T-helper 2 cell treated with Interferon-gamma antibody and Interleukin-4, amounts not matched to agents 100 ng/mL and 5 ng/mL, for 36 hours (primary cell): ENCODE measurements at regions not wholly inside any gene's neighbourhood (a gene's known extent, or its start where the extent isn't known, plus 50 kb on each side); places are given as distances from the start of the nearest gene placed in this dataset.
"Not testable (repeated sequence)": the region's sequence is repeated elsewhere in the genome, so short reads cannot be mapped to it uniquely, and the experiment has no call there.

Experiments
- intact Hi-C: fragments of 100-400 bp; cut with micrococcal nuclease; formaldehyde crosslinking; loops from one replicate; pipeline ENCODE4 v1.15.1; 2023

- intact Hi-C loops, result no loop called here
Observed at GRCh38 chr2:7732497-7732896, 815.3 kb downstream of the RNF144A start.

- intact Hi-C loops, result no loop called here
Observed at GRCh38 chr2:7736646-7737305, 819.6 kb downstream of the RNF144A start.

- intact Hi-C loops, result no loop called here
Observed at GRCh38 chr2:7738596-7738995, 821.4 kb downstream of the RNF144A start.

DNA sequence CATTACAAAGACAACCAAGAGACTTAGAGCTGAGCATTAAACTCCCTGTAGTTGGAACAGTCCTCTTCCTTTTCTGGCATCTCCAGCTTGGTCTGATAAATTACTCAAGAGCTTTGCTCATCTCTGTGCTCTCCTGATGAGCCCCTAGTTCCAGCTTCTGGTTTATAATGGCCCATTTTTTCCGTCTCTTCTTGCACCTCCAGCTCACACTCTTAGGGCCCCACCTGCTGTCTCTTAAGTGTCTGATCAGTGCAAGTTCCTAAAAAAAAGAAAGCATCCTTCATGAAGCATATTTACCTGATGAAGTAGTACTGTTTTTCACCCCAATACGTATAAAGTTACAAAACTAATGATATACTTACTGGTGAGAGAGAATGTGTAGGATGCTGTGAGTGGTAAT, 822.9 kb downstream of the RNF144A start:
- intact Hi-C loops, result no loop called here

DNA sequence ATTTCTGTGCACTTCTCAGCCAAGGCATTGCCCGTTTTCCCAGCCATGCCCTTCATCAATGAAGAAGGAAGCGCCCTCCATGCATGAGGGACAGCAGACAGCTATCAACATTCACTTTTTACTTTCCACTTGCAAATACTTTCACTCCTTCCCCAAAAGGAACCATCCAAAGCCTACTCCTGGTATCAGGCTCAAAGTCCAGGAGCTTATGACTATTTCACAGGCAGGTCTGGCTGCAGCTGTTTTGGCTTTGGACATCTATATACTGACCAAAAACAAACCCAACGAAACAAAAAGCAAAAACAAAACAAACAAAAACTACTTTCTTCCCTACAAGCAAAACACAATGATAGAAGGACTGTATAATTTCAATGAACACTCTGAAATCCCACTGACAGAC, 825.1 kb downstream of the RNF144A start:
- intact Hi-C loops, result no loop called here

DNA sequence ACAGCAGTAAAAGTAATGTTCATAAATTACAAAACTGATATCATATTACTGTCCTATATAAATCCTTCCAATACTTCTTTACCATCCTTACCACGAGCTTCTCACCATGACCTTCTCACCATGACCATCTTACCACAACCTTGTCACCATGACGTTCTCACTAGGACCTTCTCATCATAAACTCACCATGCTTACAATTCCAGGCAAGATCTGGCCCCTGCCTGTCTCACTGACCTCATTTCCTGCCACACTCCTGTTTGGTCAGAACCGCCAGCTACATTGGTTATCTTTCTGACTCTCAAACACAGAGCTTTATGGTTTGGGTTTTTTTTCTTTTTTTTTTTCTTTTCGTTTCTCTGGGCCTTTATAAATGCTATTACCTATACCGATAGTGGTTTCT, 827.6 kb downstream of the RNF144A start:
- intact Hi-C loops, result no loop called here

DNA sequence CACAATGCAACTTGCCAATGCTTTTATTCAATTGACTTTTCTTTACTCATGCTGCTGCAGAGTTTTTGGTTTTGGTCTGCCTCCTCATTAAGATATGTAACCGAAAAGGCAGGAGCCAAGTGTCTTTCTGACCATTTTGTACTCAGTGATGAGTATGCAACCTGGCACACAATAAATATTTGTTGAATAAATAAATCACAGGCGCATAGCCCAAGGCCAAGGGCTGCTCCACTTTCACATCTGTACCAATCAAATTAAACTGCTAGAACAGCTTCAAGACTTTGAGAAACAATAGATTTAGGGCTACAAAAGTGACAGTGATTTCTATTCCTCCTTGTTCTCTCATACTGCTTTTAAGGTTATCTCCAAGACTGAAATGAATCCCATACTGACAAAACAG, 828.2 kb downstream of the RNF144A start:
- intact Hi-C loops, result no loop called here

DNA sequence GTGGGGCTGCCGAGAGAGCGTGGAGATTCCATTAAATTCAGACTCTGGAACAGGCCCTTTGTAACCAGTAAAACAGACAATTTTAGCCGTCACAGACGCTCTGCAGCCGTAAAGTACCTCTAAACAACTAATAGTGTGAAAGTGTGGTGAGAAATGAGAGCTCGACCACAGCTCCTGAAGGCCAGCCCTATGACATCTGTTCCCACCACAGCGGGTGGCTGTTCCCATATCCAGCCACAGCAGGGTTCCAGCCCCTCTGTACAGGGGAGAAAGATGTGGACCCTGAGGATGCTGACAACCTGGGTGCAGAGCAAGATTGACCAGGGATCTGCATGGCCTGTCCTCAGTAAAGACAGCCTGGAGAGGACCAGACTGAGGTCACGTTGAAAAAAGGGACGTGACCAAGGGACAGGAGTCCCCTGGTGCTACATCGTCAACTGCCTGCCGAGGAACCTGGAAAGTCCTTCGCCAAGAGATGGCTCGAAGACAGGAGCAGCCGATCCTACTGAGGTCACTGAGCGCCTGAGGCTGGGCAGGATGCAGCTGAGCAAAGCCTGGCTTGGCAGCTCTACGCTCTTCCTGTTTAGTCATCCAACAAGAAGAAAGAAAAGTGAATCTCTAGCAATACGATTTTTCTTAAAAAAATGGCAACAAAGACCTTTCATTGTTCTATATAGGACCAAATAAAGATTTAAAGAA, 831.7 kb downstream of the RNF144A start:
- intact Hi-C loops, result no loop called here

- intact Hi-C loops, result no loop called here
Observed at GRCh38 chr2:7749895-7750559, 832.8 kb downstream of the RNF144A start.

- intact Hi-C loops, result no loop called here
Observed at GRCh38 chr2:7752291-7752690, 835.1 kb downstream of the RNF144A start.

- intact Hi-C loops, result no loop called here
Observed at GRCh38 chr2:7753777-7754176, 836.6 kb downstream of the RNF144A start.

GRCh38 chr2:7755879-7756278, 838.7 kb downstream of the RNF144A start:
- intact Hi-C loops, result no loop called here

- intact Hi-C loops, result no loop called here
Observed at GRCh38 chr2:7758073-7758759, 841.0 kb downstream of the RNF144A start.

DNA sequence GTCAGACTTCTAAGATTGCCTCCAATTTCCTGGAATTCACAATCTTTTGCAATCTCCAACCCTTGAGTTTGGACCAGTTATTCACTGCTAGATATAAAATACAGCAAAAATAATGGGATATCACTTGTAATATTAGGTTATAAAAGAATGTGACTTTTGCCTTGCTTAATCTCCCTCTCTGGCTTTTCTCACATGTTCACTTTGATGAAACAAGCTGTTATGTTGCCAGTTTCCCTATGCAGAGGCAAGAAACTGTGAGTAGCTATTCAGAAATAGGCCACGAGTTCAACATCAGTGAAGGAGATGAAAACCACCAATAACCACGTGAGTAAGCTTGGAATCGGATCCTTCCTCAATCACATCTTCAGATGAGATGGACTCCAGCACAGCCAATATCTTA, 842.7 kb downstream of the RNF144A start:
- intact Hi-C loops, result no loop called here

- intact Hi-C loops, result not testable (repeated sequence)
Observed at GRCh38 chr2:7763418-7763817, 846.2 kb downstream of the RNF144A start.

DNA sequence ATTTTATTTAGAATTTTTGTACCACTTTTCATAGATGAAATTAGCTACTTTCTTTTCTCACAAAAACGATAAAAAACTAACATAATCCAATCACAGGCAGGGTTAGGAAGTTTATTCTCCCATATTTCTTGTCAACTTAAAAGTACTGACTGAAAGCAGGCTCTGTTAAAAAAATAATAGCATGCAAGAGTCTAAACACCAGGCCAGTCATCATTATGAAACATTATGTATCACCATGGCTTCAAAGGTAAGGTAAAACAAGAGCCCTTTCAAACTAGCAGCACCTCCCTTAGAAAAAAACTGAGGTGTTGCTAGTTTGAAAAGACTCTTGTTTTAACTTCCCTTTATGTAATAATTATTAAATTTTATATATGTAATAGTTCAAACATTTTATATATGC, 848.0 kb downstream of the RNF144A start:
- intact Hi-C loops, result no loop called here

DNA sequence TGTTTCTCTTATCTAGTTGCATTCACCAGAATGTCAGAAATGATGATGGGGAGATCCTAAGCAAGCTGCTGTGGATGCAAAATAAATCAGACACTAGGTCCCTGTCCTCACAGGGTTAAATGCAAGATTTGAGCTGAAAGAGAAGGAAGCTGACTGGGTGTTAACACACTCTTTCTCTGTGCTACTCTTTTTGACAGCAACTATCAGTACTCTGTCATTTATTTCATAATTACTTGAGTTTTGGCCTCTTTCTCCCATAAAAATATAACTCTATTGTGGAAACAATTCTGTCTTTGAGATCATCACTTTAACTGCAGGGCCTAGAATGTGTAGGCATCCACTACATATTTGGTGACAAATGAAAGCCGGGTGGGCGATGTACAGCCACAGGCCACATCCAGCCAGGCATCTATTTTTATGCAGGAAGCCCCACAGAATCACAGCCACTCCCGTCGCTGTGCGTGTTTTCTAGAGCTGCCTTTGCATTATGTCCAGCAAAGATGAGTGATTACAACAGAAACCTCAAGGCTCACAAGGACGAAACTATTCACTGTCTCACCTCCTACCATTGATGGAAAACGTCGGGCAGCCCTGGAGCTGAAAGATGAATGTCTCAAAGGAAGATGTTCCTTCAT, 849.0 kb downstream of the RNF144A start:
- intact Hi-C loops, result no loop called here

DNA sequence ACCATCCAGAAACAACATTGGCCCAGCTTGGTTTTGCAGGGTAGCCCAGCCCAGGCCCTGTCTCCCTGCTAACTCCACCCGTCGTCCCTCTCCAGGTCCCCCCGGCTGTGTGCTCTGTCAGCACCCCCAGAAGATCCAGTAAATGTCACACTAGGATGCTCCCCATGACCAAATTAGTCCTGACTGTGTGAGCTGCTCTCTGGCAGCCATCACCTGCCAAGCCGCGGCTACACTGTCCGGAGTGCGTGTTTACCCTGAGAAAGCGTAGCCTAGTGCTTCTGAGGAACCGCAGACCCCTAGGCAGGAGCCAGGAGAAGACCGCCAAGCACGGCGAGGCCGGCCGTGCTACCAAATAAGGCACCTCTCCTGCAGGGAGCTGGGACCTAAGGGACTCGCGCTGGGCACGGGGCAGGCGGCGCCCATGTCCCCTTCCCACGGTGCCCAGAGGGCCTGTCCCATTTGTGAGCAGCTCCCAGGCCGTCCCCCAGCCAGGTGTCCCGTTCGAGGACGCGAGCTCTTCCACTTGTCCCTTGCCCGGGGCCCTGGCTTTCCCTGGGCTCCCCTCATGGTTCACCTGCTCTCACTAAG, 849.9 kb downstream of the RNF144A start:
- intact Hi-C loops, result no loop called here

DNA sequence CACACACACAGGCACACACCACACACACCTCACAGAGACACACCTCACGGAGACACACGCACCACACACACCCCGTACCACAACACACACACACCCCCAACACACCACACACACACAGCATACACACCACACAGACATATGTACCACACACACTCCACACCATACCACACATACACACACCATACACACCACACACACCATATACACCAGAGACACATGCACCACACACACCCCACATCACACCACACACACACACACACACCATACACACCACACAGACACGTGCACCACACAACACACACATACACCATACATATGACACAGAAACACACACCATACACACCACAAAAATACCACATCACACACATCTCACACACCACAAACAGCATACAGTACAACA, 850.7 kb downstream of the RNF144A start:
- intact Hi-C loops, result no loop called here

DNA sequence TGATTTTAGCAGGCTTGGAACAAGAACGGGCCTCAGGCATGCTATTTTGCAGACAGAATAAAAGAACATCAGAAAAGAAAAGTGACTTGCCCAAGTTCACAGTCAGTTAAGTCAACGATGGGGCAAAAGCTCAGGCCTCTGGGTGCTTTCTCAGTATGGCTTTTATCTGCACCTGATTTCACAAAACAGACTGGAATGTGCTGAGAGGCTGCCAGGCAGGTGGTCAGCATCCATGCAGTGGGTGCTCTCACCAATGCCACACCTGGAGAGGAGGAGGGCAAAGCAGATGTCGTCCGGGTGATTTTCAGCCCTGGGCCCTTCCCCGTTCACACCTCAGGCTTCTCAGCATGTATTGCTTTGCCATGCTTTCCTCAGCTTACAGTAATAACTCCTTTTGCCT, 854.6 kb downstream of the RNF144A start:
- intact Hi-C loops, result loop anchor here (5.0 kb wide), 1 partner anchor 44 kb away; no protein-coding TSS in a partner anchor
